IMR-90 (cell line): ENCODE measurements at regions not wholly inside any gene's neighbourhood (a gene's known extent, or its start where the extent isn't known, plus 50 kb on each side); places are given as distances from the start of the nearest gene placed in this dataset.

ENCODE experiments used
- ATAC-seq: fragments of 200-7000 bp; cut with Tn5 transposase; 2 replicates; pipeline ENCODE4 v1.9.1; 2020; ENCODE audit warnings: low read depth, mild to moderate bottlenecking, moderate library complexity
- BruUV-seq: library from RNA; stranded (reverse); fragments of 400-500 nt; replicated peaks from 2 replicates; lab custom pipeline; 2021; lab: Mats Ljungman, UMichigan
- CTCF ChIA-PET: fragments of 300-600 bp; formaldehyde crosslinking; extraction: SDS; loops from one replicate; lab custom pipeline; 2021; ENCODE audit warnings: antibody characterized with exemption; lab: Yijun Ruan, JAX
- POLR2A ChIA-PET: fragments of 300-600 bp; sonication (Branson Sonifier 250); formaldehyde crosslinking; loops from one replicate; lab custom pipeline; 2022; ENCODE audit warnings: antibody characterized with exemption; ENCODE audit not compliant: unreplicated experiment; lab: Charles Lee
- DNase-seq: peaks from one replicate; pipeline ENCODE4 v3.0.0; 2013
- H2AFZ ChIP-seq: replicated peaks from 2 replicates; pipeline ENCODE3; 2013; ENCODE audit warnings: low read length, mild to moderate bottlenecking; ENCODE audit not compliant: poor library complexity
- H2AK5ac ChIP-seq: 2 replicates; pipeline ENCODE4 v1.6.1; 2013; ENCODE audit warnings: low read depth, low read length, inconsistent platforms
- H2AK9ac ChIP-seq: replicated peaks from 2 replicates; pipeline ENCODE3; 2013; ENCODE audit warnings: mild to moderate bottlenecking, low read depth, low read length, moderate library complexity; ENCODE audit not compliant: poor library complexity
- H2BK120ac ChIP-seq: 2 replicates; pipeline ENCODE4 v1.6.1; 2013; ENCODE audit warnings: low read depth, low read length, inconsistent platforms
- H2BK15ac ChIP-seq: 3 replicates; pipeline ENCODE4 v1.6.1; 2013; ENCODE audit warnings: low read depth, low read length, inconsistent platforms
- H2BK20ac ChIP-seq: 2 replicates; pipeline ENCODE4 v1.6.1; 2013; ENCODE audit warnings: low read depth, mild to moderate bottlenecking, inconsistent platforms, low read length, moderate library complexity
- H2BK5ac ChIP-seq: 2 replicates; pipeline ENCODE4 v1.6.1; 2013; ENCODE audit warnings: mild to moderate bottlenecking, low read depth, low read length, inconsistent platforms; ENCODE audit not compliant: poor library complexity, severe bottlenecking
- H3K14ac ChIP-seq: replicated peaks from 2 replicates; pipeline ENCODE4 v1.6.1; 2013; ENCODE audit warnings: low read depth, low read length, inconsistent platforms
- H3K18ac ChIP-seq: 2 replicates; pipeline ENCODE4 v1.6.1; 2013; ENCODE audit warnings: low read depth, low read length, control low read depth
- H3K23ac ChIP-seq: 2 replicates; pipeline ENCODE4 v1.6.1; 2013; ENCODE audit warnings: low read depth, low read length, inconsistent platforms
- H3K27ac ChIP-seq: 2 replicates; pipeline ENCODE4 v1.5.1; 2013; ENCODE audit warnings: mild to moderate bottlenecking, control low read depth, low read length; ENCODE audit not compliant: insufficient read depth
- H3K27me3 ChIP-seq: 2 replicates; pipeline ENCODE4 v1.6.1; 2013; ENCODE audit warnings: low read length; ENCODE audit not compliant: control insufficient read depth, insufficient read depth
- H3K36me3 ChIP-seq: 2 replicates; pipeline ENCODE4 v1.6.1; 2013; ENCODE audit warnings: low read length, mixed read lengths; ENCODE audit not compliant: control insufficient read depth, insufficient read depth
- H3K4ac ChIP-seq: 2 replicates; pipeline ENCODE4 v1.6.1; 2013; ENCODE audit warnings: low read depth, low read length, inconsistent platforms
- H3K4me1 ChIP-seq: 2 replicates; pipeline ENCODE4 v1.6.1; 2013; ENCODE audit warnings: low read length, mixed read lengths; ENCODE audit not compliant: control insufficient read depth, insufficient read depth
- H3K4me2 ChIP-seq: 2 replicates; pipeline ENCODE4 v1.6.1; 2013; ENCODE audit warnings: low read depth, mild to moderate bottlenecking, control low read depth, low read length, moderate library complexity
- H3K4me3 ChIP-seq: 2 replicates; pipeline ENCODE4 v1.5.1; 2013; ENCODE audit warnings: low read depth, mild to moderate bottlenecking, control low read depth, low read length, moderate library complexity; ENCODE audit not compliant: insufficient read depth
- H3K56ac ChIP-seq: 2 replicates; pipeline ENCODE4 v1.6.1; 2013; ENCODE audit warnings: low read length, inconsistent platforms; ENCODE audit not compliant: insufficient read depth; ENCODE audit errors: extremely low read depth
- H3K79me1 ChIP-seq, 2 experiments: 2 replicates each; pipeline ENCODE4 v1.6.1; 2013; ENCODE audit warnings: low read length in 2 of 2, inconsistent platforms in 1 of 2, low read depth in 1 of 2
- H3K9ac ChIP-seq: 2 replicates; pipeline ENCODE4 v1.6.1; 2013; ENCODE audit warnings: low read depth, low read length, control low read depth
- H3K9me1 ChIP-seq: 2 replicates; pipeline ENCODE4 v1.6.1; 2013; ENCODE audit warnings: low read length, inconsistent platforms; ENCODE audit not compliant: insufficient read depth
- H3K9me3 ChIP-seq: 2 replicates; pipeline ENCODE4 v1.6.1; 2013; ENCODE audit warnings: low read length; ENCODE audit not compliant: control insufficient read depth, insufficient read depth
- H4K20me1 ChIP-seq: 2 replicates; pipeline ENCODE4 v1.6.1; 2013; ENCODE audit warnings: low read length, inconsistent platforms; ENCODE audit not compliant: insufficient read depth
- H4K5ac ChIP-seq: 2 replicates; pipeline ENCODE4 v1.6.1; 2013; ENCODE audit warnings: mild to moderate bottlenecking, low read depth, low read length, control low read depth
- H4K8ac ChIP-seq, 2 experiments: 2 replicates each; pipeline ENCODE4 v1.6.1; 2013; ENCODE audit warnings: low read depth in 2 of 2, low read length in 2 of 2, control low read depth in 1 of 2, inconsistent platforms in 1 of 2
- H4K91ac ChIP-seq: 2 replicates; pipeline ENCODE4 v1.6.1; 2013; ENCODE audit warnings: low read depth, low read length, inconsistent platforms; ENCODE audit not compliant: insufficient read depth
- CEBPB ChIP-seq: IDR thresholded peaks from 2 replicates; pipeline ENCODE4 v1.6.1; 2012; ENCODE audit warnings: low read depth, low read length, improper control_type of control experiment
- CHD1 ChIP-seq: IDR thresholded peaks from 2 replicates; pipeline ENCODE4 v1.6.1; 2012; ENCODE audit warnings: low read depth, low read length, improper control_type of control experiment
- MAZ ChIP-seq: IDR thresholded peaks from 2 replicates; pipeline ENCODE4 v1.6.1; 2012; ENCODE audit warnings: low read depth, mild to moderate bottlenecking, low read length, improper control_type of control experiment, moderate library complexity, borderline replicate concordance
- MXI1 ChIP-seq: IDR thresholded peaks from 2 replicates; pipeline ENCODE4 v1.6.1; 2012; ENCODE audit warnings: low read depth, mild to moderate bottlenecking, low read length, moderate library complexity, borderline replicate concordance
- NFE2L2 ChIP-seq: fragments of 150-350 bp; IDR thresholded peaks from 2 replicates; pipeline ENCODE4 v1.6.1; 2016; ENCODE audit warnings: low read depth, mild to moderate bottlenecking, low read length
- whole genome bisulfite sequencing, 2 experiments: methylation state at CpG; one replicate each; pipeline versions ENCODE4 v1.1.5 to v1.1.7; 2013; ENCODE audit warnings: missing lambda C conversion rate in 2 of 2; ENCODE audit not compliant: insufficient read length in 1 of 2; ENCODE audit errors: extremely low coverage in 2 of 2; 5-methylcytosine and 5-hydroxymethylcytosine counted together
- dilution Hi-C: fragments of 300-500 bp; cut with HindIII; formaldehyde crosslinking; loops from one replicate; pipeline ENCODE4 v1.14.3; 2018; ENCODE audit warnings: low sequenced_read_pairs; ENCODE audit not compliant: unreplicated experiment
- in situ Hi-C: fragments of 300-500 bp; cut with MboI; formaldehyde crosslinking; loops from 3 replicates; pipeline ENCODE4 v1.14.3; 2019; ENCODE audit warnings: low sequenced_read_pairs, inconsistent platforms, mixed read lengths
- intact Hi-C: fragments of 100-400 bp; cut with micrococcal nuclease; formaldehyde crosslinking; loops from 2 replicates; pipeline ENCODE4 v1.10.0; 2022
- TF ChIP-seq, protein P1 (sequence below): fragments of 150-350 bp; IDR thresholded peaks from 2 replicates; pipeline ENCODE4 v1.6.1; 2016; ENCODE audit warnings: low read depth, mild to moderate bottlenecking, low read length, moderate library complexity, borderline replicate concordance
- TF ChIP-seq, protein P2 (sequence below): conservative IDR thresholded peaks from 2 replicates; pipeline ENCODE4 v1.5.1; 2012; ENCODE audit warnings: mild to moderate bottlenecking, low read depth, low read length, improper control_type of control experiment

DNA sequence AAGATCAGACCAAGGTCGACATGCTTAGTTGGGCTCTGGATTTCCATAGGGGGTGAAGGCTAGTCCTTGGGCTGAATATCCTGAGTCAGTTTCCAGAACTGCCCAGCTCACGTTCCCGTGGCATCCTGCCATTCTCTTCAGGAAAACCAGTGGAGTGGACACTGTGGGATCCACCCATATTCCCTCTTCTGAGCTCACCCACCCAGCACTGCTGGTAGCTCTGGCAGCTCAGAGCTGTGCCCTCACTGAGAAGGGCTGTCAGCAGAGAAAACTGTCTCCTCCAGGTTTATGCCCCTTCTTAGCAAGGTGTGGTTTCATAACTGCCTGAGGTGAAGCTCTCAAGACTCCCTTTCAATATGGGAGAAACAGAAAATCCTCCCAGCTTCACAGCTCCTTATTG is 111.7 kb downstream of the GGTLC2 start:
- Histone ChIP-seq H3K4me3 (no peak overlapping the region), H3K27ac (no peak overlapping the region), H4K8ac (no peak overlapping the region), H4K5ac (no peak overlapping the region), H3K4ac (no peak overlapping the region), H2AK9ac (no peak overlapping the region), H3K4me2 (no peak overlapping the region), H3K14ac (no peak overlapping the region), H3K4me1 (no peaks in the 10 kb centered on the region), H2BK15ac (no peak overlapping the region), H4K91ac (no peak overlapping the region), H3K9me3 (no peaks in the 10 kb centered on the region), H3K36me3 (no peaks in the 10 kb centered on the region), H3K79me1 (no peaks in the 10 kb centered on the region), H3K56ac (no peak overlapping the region), H2AFZ (no peak overlapping the region), H2AK5ac (no peak overlapping the region), H3K9ac (no peak overlapping the region), H2BK5ac (no peak overlapping the region), H3K18ac (no peak overlapping the region), H3K23ac (no peak overlapping the region), H2BK120ac (no peak overlapping the region), H3K27me3 (peaks cover 6% of the 10 kb centered on the region), H2BK20ac (no peak overlapping the region), H3K9me1 (no peaks in the 10 kb centered on the region; the same call in 1 of the 2 replicates), H4K20me1 (no peaks in the 10 kb centered on the region)
- POLR2A ChIA-PET: no interaction called here
- BruUV-seq: no TSS peak
- dilution Hi-C loops: no loop called here
- TF ChIP-seq, protein P1, sequence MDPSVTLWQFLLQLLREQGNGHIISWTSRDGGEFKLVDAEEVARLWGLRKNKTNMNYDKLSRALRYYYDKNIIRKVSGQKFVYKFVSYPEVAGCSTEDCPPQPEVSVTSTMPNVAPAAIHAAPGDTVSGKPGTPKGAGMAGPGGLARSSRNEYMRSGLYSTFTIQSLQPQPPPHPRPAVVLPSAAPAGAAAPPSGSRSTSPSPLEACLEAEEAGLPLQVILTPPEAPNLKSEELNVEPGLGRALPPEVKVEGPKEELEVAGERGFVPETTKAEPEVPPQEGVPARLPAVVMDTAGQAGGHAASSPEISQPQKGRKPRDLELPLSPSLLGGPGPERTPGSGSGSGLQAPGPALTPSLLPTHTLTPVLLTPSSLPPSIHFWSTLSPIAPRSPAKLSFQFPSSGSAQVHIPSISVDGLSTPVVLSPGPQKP: no peak
- TF ChIP-seq MAZ (no peak), CEBPB (no peak), NFE2L2 (no peak), CHD1 (no peak), MXI1 (no peak)
- TF ChIP-seq, protein P2, sequence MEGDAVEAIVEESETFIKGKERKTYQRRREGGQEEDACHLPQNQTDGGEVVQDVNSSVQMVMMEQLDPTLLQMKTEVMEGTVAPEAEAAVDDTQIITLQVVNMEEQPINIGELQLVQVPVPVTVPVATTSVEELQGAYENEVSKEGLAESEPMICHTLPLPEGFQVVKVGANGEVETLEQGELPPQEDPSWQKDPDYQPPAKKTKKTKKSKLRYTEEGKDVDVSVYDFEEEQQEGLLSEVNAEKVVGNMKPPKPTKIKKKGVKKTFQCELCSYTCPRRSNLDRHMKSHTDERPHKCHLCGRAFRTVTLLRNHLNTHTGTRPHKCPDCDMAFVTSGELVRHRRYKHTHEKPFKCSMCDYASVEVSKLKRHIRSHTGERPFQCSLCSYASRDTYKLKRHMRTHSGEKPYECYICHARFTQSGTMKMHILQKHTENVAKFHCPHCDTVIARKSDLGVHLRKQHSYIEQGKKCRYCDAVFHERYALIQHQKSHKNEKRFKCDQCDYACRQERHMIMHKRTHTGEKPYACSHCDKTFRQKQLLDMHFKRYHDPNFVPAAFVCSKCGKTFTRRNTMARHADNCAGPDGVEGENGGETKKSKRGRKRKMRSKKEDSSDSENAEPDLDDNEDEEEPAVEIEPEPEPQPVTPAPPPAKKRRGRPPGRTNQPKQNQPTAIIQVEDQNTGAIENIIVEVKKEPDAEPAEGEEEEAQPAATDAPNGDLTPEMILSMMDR: no peak
- CTCF ChIA-PET: no interaction called here
- in situ Hi-C loops: no loop called here
- no peak for ATAC-seq
- DNase-seq: no peak
- whole genome bisulfite sequencing, 2 experiments: 28% methylated on average over 2 of the region's 3 CpGs; no CpG with 5 or more reads in 1 of the 2 experiments
- intact Hi-C loops: no loop called here
